ENCODE measurements at regions not wholly inside any gene's neighbourhood (a gene's known extent, or its start where the extent isn't known, plus 50 kb on each side); places are given as distances from the start of the nearest gene placed in this dataset.
"Not testable (repeated sequence)": the region's sequence is repeated elsewhere in the genome, so short reads cannot be mapped to it uniquely, and the experiment has no call there.

DNA sequence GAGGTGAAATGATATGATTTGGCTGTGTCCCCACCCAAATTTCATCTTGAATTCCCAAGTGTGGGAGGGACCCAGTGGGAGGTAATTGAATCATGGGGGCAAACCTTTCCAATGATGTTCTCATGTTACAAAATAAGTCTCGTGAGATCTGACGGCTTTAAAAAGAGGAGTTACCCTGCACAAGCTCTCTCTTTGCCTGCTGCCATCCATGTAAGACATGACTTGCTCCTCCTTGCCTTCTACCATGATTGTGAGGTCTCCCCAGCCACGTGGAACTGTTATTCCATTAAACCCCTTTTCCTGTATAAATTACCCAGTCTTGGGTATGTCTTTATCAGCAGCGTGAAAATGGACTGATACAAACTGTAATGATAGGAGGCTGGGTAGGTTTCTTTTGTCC is 145.1 kb downstream of the AKR1D1 start:
- H3K9me3 ChIP-seq (ENCODE audit: control insufficient read depth, low read length); ATAC-seq; H3K27me3 ChIP-seq (ENCODE audit: control insufficient read depth, insufficient read depth); DNase-seq; H3K4me3 ChIP-seq (ENCODE audit: low read length); intact Hi-C loops (cut with DNase I); H3K4me1 ChIP-seq (ENCODE audit: control insufficient read depth, insufficient read depth, low read length); H3K27ac ChIP-seq (ENCODE audit: low read length): not testable (repeated sequence)
- whole genome bisulfite sequencing = 89% methylated on average over 4 of the region's 4 CpGs

DNA sequence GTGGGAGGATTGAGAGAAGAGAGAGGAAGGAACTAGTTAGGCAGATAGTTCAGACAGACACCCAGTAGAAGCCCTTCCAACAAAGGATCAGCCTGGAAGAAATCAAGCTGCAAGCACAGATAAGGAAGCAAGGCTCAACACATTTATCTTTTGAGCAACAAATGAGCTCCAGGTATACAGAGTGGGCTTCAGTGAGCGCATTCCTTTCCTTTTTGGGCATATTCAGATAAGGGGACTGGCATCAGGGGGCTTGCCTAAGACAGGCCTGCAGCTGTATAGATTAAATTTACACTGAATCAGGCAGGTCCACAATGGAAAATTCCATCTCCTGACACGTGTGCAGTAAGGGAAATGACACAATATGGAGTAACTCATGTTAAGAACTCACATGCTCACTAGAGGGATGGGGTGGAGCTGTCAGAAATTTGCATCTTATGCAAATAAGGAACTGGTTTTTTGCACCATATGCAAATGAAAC is 147.2 kb downstream of the AKR1D1 start:
- intact Hi-C loops (cut with DNase I) = no loop called here
- no peak for ATAC-seq
- H3K4me1 ChIP-seq (ENCODE audit: control insufficient read depth, insufficient read depth, low read length) = no peaks in the 10 kb centered on the region
- no peaks in the 10 kb centered on the region for H3K9me3 ChIP-seq (ENCODE audit: control insufficient read depth, low read length)
- DNase-seq = no peak
- WGBS = 77% methylated on average over 2 of the region's 2 CpGs
- no peak overlapping the region for H3K27ac ChIP-seq (ENCODE audit: low read length)
- no peaks in the 10 kb centered on the region for H3K27me3 ChIP-seq (ENCODE audit: control insufficient read depth, insufficient read depth)
- H3K4me3 ChIP-seq (ENCODE audit: low read length) = no peak overlapping the region

DNA sequence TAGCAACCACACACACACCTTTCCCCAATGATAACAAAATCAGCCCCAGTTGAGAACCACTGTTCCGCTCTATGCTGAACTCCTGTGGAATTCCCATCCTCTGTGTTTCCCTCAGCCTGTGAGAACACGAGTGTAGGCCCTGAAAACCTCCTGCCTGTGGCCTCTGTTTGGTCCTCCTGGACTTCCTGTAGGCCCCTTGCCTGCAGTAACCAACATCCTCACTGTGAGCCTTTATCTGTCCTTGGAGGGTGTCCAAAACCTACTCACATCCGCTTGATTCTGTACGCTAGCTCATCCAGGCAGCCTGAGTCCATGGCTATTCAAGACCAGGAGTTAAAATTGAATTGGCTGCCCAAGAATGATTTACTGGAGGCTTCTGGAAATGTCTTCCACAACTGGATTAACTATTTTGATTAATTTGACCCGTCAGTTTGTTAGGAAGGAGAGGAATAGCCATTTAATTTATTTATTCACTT is 149.8 kb downstream of the AKR1D1 start:
- DNase-seq (peak; percentile 14 to 46 (median 46)), ATAC-seq (peak; percentile 74 to 94)
- intact Hi-C loops (cut with DNase I) = no loop called here
- H3K27me3 ChIP-seq (ENCODE audit: control insufficient read depth, insufficient read depth) = no peaks in the 10 kb centered on the region
- 33% methylated on average over 5 of the region's 5 CpGs for WGBS
- no peak overlapping the region for H3K27ac ChIP-seq (ENCODE audit: low read length)
- no peaks in the 10 kb centered on the region for H3K4me1 ChIP-seq (ENCODE audit: control insufficient read depth, insufficient read depth, low read length)
- no peaks in the 10 kb centered on the region for H3K9me3 ChIP-seq (ENCODE audit: control insufficient read depth, low read length)
- no peak overlapping the region for H3K4me3 ChIP-seq (ENCODE audit: low read length)

DNA sequence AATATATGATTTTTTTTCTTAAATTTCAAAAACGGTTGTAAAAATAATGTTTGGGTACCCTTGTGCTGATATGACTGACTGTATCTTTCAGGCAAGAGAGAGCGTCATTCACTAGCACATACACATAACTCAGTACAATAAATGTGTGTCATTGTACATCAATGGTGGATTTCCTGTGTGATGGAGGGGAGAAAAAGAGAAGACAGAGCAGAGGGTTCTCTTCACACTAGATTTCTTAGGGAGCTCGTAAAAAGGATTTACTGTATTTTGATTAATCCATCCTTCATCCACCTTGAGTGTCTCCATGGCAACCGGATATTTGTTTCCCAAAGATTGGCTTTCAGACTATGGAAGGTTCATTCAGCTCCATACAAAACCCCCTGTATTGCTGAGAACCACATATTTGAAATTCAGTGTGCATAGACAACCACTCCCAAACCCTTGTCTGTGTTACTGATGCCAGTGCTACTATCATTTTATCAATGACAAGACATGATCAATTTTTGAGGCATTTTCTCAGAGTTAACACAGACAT is 150.6 kb downstream of the AKR1D1 start:
- intact Hi-C loops (cut with DNase I) = no loop called here
- Histone ChIP-seq H3K4me1 (ENCODE audit: control insufficient read depth, insufficient read depth, low read length) (no peaks in the 10 kb centered on the region), H3K4me3 (ENCODE audit: low read length) (no peak overlapping the region)

GRCh38 chr7:138228119-138228518 is 151.9 kb downstream of the AKR1D1 start:
- ATAC-seq = no peak
- H3K27me3 ChIP-seq (ENCODE audit: control insufficient read depth, insufficient read depth) = no peaks in the 10 kb centered on the region
- no peaks in the 10 kb centered on the region for H3K4me1 ChIP-seq (ENCODE audit: control insufficient read depth, insufficient read depth, low read length)
- no peak overlapping the region for H3K4me3 ChIP-seq (ENCODE audit: low read length)
- 91% methylated on average over 7 of the region's 7 CpGs for WGBS
- intact Hi-C loops (cut with DNase I) = no loop called here
- H3K9me3 ChIP-seq (ENCODE audit: control insufficient read depth, low read length) = no peaks in the 10 kb centered on the region
- H3K27ac ChIP-seq (ENCODE audit: low read length) = no peak overlapping the region
- no peak for DNase-seq

More for the DNA sequence above, 150.6 kb downstream of the AKR1D1 start:
- DNase-seq (no peak), ATAC-seq (no peak)
- 85% methylated on average over 4 of the region's 4 CpGs for WGBS
- no peaks in the 10 kb centered on the region for H3K9me3 ChIP-seq (ENCODE audit: control insufficient read depth, low read length)
- H3K27ac ChIP-seq (ENCODE audit: low read length) = no peak overlapping the region
- no peaks in the 10 kb centered on the region for H3K27me3 ChIP-seq (ENCODE audit: control insufficient read depth, insufficient read depth)

DNA sequence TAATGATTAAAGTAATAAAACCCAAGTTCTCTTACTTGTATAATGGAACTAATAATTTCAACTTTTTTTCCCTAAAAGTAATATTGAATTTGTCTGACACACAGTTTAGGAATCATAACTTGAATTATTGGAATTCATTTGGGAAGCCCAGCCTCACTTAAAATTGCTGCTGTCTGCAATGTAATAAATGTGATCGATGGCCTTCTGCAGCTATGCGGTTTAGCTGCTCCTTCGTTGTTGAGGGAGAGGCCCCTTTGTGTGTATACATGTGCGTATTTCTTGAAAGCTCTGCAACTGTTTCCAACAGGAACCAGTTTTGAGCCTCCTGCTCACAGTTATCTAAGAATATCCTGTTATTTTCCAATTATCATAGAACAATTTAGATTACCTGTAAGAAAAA is 152.5 kb downstream of the AKR1D1 start:
- intact Hi-C loops (cut with DNase I) = no loop called here
- no peaks in the 10 kb centered on the region for H3K9me3 ChIP-seq (ENCODE audit: control insufficient read depth, low read length)
- no peak for ATAC-seq
- no peak overlapping the region for H3K4me3 ChIP-seq (ENCODE audit: low read length)
- H3K27ac ChIP-seq (ENCODE audit: low read length) = no peak overlapping the region
- no peak for DNase-seq
- H3K4me1 ChIP-seq (ENCODE audit: control insufficient read depth, insufficient read depth, low read length) = no peaks in the 10 kb centered on the region
- H3K27me3 ChIP-seq (ENCODE audit: control insufficient read depth, insufficient read depth) = no peaks in the 10 kb centered on the region
- 87% methylated on average over 4 of the region's 4 CpGs for WGBS

DNA sequence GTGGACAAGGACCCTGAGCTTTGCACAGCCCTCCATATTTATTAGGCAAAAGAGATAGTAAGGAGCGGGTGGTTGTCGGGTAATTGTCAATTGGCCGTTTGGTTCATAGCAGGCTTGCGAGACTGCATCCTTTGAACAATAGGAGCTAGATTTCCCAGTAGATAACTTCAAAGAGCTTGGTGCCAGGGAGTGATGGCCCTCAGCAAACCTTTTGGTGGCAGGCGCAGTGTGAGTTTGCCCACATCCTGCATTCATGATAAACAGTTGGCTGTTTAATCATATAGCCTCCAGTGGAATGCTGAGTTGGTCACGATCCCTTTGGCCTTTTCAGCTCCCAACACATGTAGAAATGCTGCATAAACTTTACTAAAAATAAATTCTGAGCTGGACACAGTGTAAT is 156.9 kb downstream of the AKR1D1 start:
- no peak for ATAC-seq

GRCh38 chr7:138235207-138235606 is 158.9 kb downstream of the AKR1D1 start:
- ATAC-seq = no peak
- intact Hi-C loops (cut with DNase I) = no loop called here
- WGBS = 68% methylated on average over 3 of the region's 3 CpGs

More for the DNA sequence above, 156.9 kb downstream of the AKR1D1 start:
- intact Hi-C loops (cut with DNase I) = no loop called here
- Histone ChIP-seq H3K4me3 (ENCODE audit: low read length) (no peak overlapping the region), H3K9me3 (ENCODE audit: control insufficient read depth, low read length) (no peaks in the 10 kb centered on the region), H3K4me1 (ENCODE audit: control insufficient read depth, insufficient read depth, low read length) (no peaks in the 10 kb centered on the region), H3K27me3 (ENCODE audit: control insufficient read depth, insufficient read depth) (no peaks in the 10 kb centered on the region), H3K27ac (ENCODE audit: low read length) (no peak overlapping the region)
- 90% methylated on average over 6 of the region's 6 CpGs for WGBS
- DNase-seq = no peak

GRCh38 chr7:138237995-138238394 is 161.7 kb downstream of the AKR1D1 start:
- H3K9me3 ChIP-seq (ENCODE audit: control insufficient read depth, low read length) = no peaks in the 10 kb centered on the region
- intact Hi-C loops (cut with DNase I) = no loop called here
- no peak overlapping the region for H3K4me3 ChIP-seq (ENCODE audit: low read length)
- ATAC-seq (no peak), DNase-seq (no peak)
- WGBS = 94% methylated on average over 5 of the region's 5 CpGs
- H3K27me3 ChIP-seq (ENCODE audit: control insufficient read depth, insufficient read depth) = no peaks in the 10 kb centered on the region
- no peaks in the 10 kb centered on the region for H3K4me1 ChIP-seq (ENCODE audit: control insufficient read depth, insufficient read depth, low read length)
- no peak overlapping the region for H3K27ac ChIP-seq (ENCODE audit: low read length)

More at GRCh38 chr7:138235207-138235606, 158.9 kb downstream of the AKR1D1 start:
- Histone ChIP-seq H3K9me3 (ENCODE audit: control insufficient read depth, low read length) (no peaks in the 10 kb centered on the region), H3K27ac (ENCODE audit: low read length) (no peak overlapping the region), H3K27me3 (ENCODE audit: control insufficient read depth, insufficient read depth) (no peaks in the 10 kb centered on the region), H3K4me1 (ENCODE audit: control insufficient read depth, insufficient read depth, low read length) (no peaks in the 10 kb centered on the region), H3K4me3 (ENCODE audit: low read length) (no peak overlapping the region)
- DNase-seq = no peak

GRCh38 chr7:138238734-138239659 is 162.7 kb downstream of the AKR1D1 start:
- no peaks in the 10 kb centered on the region for H3K4me1 ChIP-seq (ENCODE audit: control insufficient read depth, insufficient read depth, low read length)
- no peak for ATAC-seq
- H3K27ac ChIP-seq (ENCODE audit: low read length) = no peak overlapping the region
- WGBS = 74% methylated on average over 3 of the region's 3 CpGs
- no peaks in the 10 kb centered on the region for H3K27me3 ChIP-seq (ENCODE audit: control insufficient read depth, insufficient read depth)
- intact Hi-C loops (cut with DNase I) = no loop called here
- H3K9me3 ChIP-seq (ENCODE audit: control insufficient read depth, low read length) = no peaks in the 10 kb centered on the region
- H3K4me3 ChIP-seq (ENCODE audit: low read length) = no peak overlapping the region
- DNase-seq = no peak

DNA sequence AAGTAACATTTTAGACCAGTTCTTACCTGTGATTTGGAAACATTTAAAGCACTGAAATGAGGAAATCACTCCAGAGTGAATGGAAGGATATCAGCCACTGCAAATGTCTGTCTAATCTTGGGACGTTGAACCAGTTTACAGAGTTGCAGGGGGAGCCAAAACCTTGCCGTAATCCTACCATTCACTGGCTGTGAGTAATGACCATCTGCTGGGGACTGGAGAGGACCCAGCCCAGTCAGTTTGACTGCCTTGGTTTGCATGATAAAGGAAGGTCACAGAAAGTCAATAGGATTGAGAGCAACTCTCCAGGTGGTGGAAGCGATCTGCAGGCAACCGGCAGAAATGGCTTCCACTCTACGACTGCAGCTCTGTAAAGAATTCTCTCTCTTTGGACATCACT is 167.2 kb downstream of the AKR1D1 start:
- no peak for DNase-seq
- Histone ChIP-seq H3K27ac (ENCODE audit: low read length) (no peak overlapping the region), H3K4me3 (ENCODE audit: low read length) (no peak overlapping the region), H3K4me1 (ENCODE audit: control insufficient read depth, insufficient read depth, low read length) (no peaks in the 10 kb centered on the region), H3K9me3 (ENCODE audit: control insufficient read depth, low read length) (no peaks in the 10 kb centered on the region), H3K27me3 (ENCODE audit: control insufficient read depth, insufficient read depth) (no peaks in the 10 kb centered on the region)
- peak; percentile 22 to 28 for ATAC-seq
- WGBS = 31% methylated on average over 5 of the region's 5 CpGs
- intact Hi-C loops (cut with DNase I) = no loop called here
